Gastroesophageal sphincter (tissue), 4 donors: ENCODE measurements at regions not wholly inside any gene's neighbourhood (a gene's known extent, or its start where the extent isn't known, plus 50 kb on each side); places are given as distances from the start of the nearest gene placed in this dataset.
A peak's percentile ranks its signal among the peaks of the same experiment; 100 is the strongest.
"Not testable (repeated sequence)": the region's sequence is repeated elsewhere in the genome, so short reads cannot be mapped to it uniquely, and the experiment has no call there.

Source experiments
- ATAC-seq: fragments of 150-250 bp; one replicate; pipeline ENCODE4 v1.9.1; 2016; ENCODE audit warnings: mild to moderate bottlenecking, moderate library complexity
- H3K27ac ChIP-seq, 4 donors: fragments of 200-600 bp; sonication (generic) in 3 of 4; 1 replicate in 3 of 4; 2 replicates in 1 of 4; pipeline ENCODE4 v1.5.1; 2016 to 2019
- H3K27me3 ChIP-seq: fragments of 200-600 bp; sonication (generic); one replicate; pipeline ENCODE4 v1.5.1; 2019
- H3K36me3 ChIP-seq, 2 donors: fragments of 200-600 bp; sonication (generic); one replicate each; pipeline ENCODE4 v1.5.1; 2019; ENCODE audit warnings: control low read depth in 1 of 2
- H3K4me1 ChIP-seq, 3 donors: fragments of 200-600 bp; sonication (generic); 1 replicate in 2 of 3; 2 replicates in 1 of 3; pipeline ENCODE4 v1.5.1; 2016 to 2019; ENCODE audit warnings: control low read depth in 2 of 3
- H3K4me3 ChIP-seq, 2 donors: fragments of 200-600 bp; sonication (generic); one replicate each; pipeline ENCODE4 v1.5.1; 2019; ENCODE audit warnings: mild to moderate bottlenecking in 1 of 2, moderate library complexity in 1 of 2
- H3K9me3 ChIP-seq, 3 donors: fragments of 200-600 bp; sonication (generic); one replicate each; pipeline ENCODE4 v1.5.1; 2017 to 2019; ENCODE audit warnings: control low read depth in 2 of 3
- CTCF ChIP-seq, 4 experiments: fragments of 200-600 bp in 2 of 4; fragments of 450-650 bp in 2 of 4; sonication (generic) in 1 of 4; IDR thresholded peaks; one replicate each; pipeline ENCODE4 v1.5.1; 2017 to 2019; ENCODE audit warnings: antibody characterized with exemption in 4 of 4, mild to moderate bottlenecking in 2 of 4, moderate library complexity in 2 of 4
- EP300 ChIP-seq: sonication (generic); formaldehyde crosslinking; IDR thresholded peaks from one replicate; pipeline ENCODE4 v1.6.1; 2017; ENCODE audit warnings: antibody characterized with exemption, mild to moderate bottlenecking
- POLR2A ChIP-seq, 2 donors: fragments of 450-650 bp; IDR thresholded peaks; one replicate each; pipeline ENCODE4 v1.6.1; 2017; ENCODE audit warnings: antibody characterized with exemption in 2 of 2, mild to moderate bottlenecking in 2 of 2, moderate library complexity in 1 of 2
- POLR2AphosphoS5 ChIP-seq: sonication (generic); formaldehyde crosslinking; IDR thresholded peaks from one replicate; pipeline ENCODE4 v1.6.1; 2017; ENCODE audit warnings: antibody characterized with exemption
- WGBS, 2 donors: methylation state at CpG; one replicate each; pipeline ENCODE4 v1.1.5; 2018; ENCODE audit warnings: low coverage in 1 of 2; 5-methylcytosine and 5-hydroxymethylcytosine counted together

- H3K9me3 ChIP-seq = no peaks in the 10 kb centered on the region
- no peaks in the 10 kb centered on the region for H3K4me1 ChIP-seq
- no peak for ATAC-seq
- TF ChIP-seq CTCF (IDR thresholded peaks at IDR 0.05) (no peak), EP300 (no peak), POLR2A (IDR thresholded peaks at IDR 0.05) (no peak), POLR2AphosphoS5 (no peak)
- 63% methylated on average over 5 of the region's 8 CpGs; no CpG with 5 or more reads in 1 of the 2 donors for WGBS, 2 donors
- H3K27ac ChIP-seq = no peak overlapping the region
- H3K27me3 ChIP-seq = no peaks in the 10 kb centered on the region
- no peaks in the 10 kb centered on the region for H3K36me3 ChIP-seq
- no peak overlapping the region for H3K4me3 ChIP-seq
Observed at GRCh38 chr1:104056786-104057185, 307.1 kb downstream of the AMY1C start.

- H3K4me1 ChIP-seq = not testable (repeated sequence)
- WGBS, 2 donors = 0% methylated on average over 1 of the region's 6 CpGs; no CpG with 5 or more reads in 1 of the 2 donors
Observed at GRCh38 chr1:104057219-104057898, 307.7 kb downstream of the AMY1C start.

GRCh38 chr1:104061637-104062036, 311.9 kb downstream of the AMY1C start:
- H3K27me3 ChIP-seq, H3K9me3 ChIP-seq, H3K36me3 ChIP-seq, H3K27ac ChIP-seq, ATAC-seq, H3K4me3 ChIP-seq, H3K4me1 ChIP-seq: not testable (repeated sequence)
- 91% methylated on average over 3 of the region's 3 CpGs; no CpG with 5 or more reads in 1 of the 2 donors for WGBS, 2 donors

More at GRCh38 chr1:104057219-104057898, 307.7 kb downstream of the AMY1C start:
- H3K27ac ChIP-seq, H3K4me3 ChIP-seq, ATAC-seq, H3K27me3 ChIP-seq, H3K36me3 ChIP-seq, H3K9me3 ChIP-seq: not testable (repeated sequence)

- H3K27me3 ChIP-seq = no peaks in the 10 kb centered on the region
- no peaks in the 10 kb centered on the region for H3K36me3 ChIP-seq
- TF ChIP-seq CTCF (IDR thresholded peaks at IDR 0.05) = no peak
- no peak for TF ChIP-seq POLR2A (IDR thresholded peaks at IDR 0.05)
- no peak for TF ChIP-seq POLR2AphosphoS5
- TF ChIP-seq EP300 = no peak
- no peak overlapping the region for H3K27ac ChIP-seq
- no peak for ATAC-seq
- H3K9me3 ChIP-seq = no peaks in the 10 kb centered on the region
- H3K4me3 ChIP-seq = no peak overlapping the region
- H3K4me1 ChIP-seq = no peaks in the 10 kb centered on the region
Observed at GRCh38 chr1:104064399-104064798, 314.7 kb downstream of the AMY1C start.

GRCh38 chr1:104072915-104073371, 323.2 kb downstream of the AMY1C start:
- 93% methylated on average over 10 of the region's 23 CpGs; no CpG with 5 or more reads in 1 of the 2 donors for WGBS, 2 donors
- no peak for TF ChIP-seq CTCF (IDR thresholded peaks at IDR 0.05)
- no peak for TF ChIP-seq POLR2AphosphoS5
- no peak for TF ChIP-seq EP300
- no peak for TF ChIP-seq POLR2A (IDR thresholded peaks at IDR 0.05)
- Histone ChIP-seq H3K27me3 (no peaks in the 10 kb centered on the region), H3K4me1 (no peaks in the 10 kb centered on the region), H3K9me3 (no peaks in the 10 kb centered on the region), H3K4me3 (peak overlapping the region in 1 of 2 donors; percentile 18), H3K27ac (no peak overlapping the region), H3K36me3 (no peaks in the 10 kb centered on the region)
- no peak for ATAC-seq

- no peak overlapping the region for H3K27ac ChIP-seq
- peak overlapping the region in 1 of 2 donors; percentile 6 for H3K4me3 ChIP-seq
- no peaks in the 10 kb centered on the region for H3K4me1 ChIP-seq
- TF ChIP-seq CTCF (IDR thresholded peaks at IDR 0.05) = no peak
- no peak for TF ChIP-seq POLR2A (IDR thresholded peaks at IDR 0.05)
- no peaks in the 10 kb centered on the region for H3K36me3 ChIP-seq
- no peaks in the 10 kb centered on the region for H3K9me3 ChIP-seq
- H3K27me3 ChIP-seq = no peaks in the 10 kb centered on the region
- ATAC-seq = no peak
- WGBS, 2 donors = 86% methylated on average over 14 of the region's 19 CpGs; no CpG with 5 or more reads in 1 of the 2 donors
Observed at GRCh38 chr1:104073463-104073902, 323.8 kb downstream of the AMY1C start.
